HepG2 (cell line): ENCODE measurements at regions not wholly inside any gene's neighbourhood (a gene's known extent, or its start where the extent isn't known, plus 50 kb on each side); places are given as distances from the start of the nearest gene placed in this dataset.
"Not testable (repeated sequence)": the region's sequence is repeated elsewhere in the genome, so short reads cannot be mapped to it uniquely, and the experiment has no call there.

ENCODE experiments used
- ATAC-seq: fragments of 200-7000 bp; cut with Tn5 transposase; 3 replicates; pipeline ENCODE4 v1.9.1; 2020; ENCODE audit warnings: mild to moderate bottlenecking, moderate library complexity
- BruUV-seq: library from RNA; stranded (reverse); fragments of 400-500 nt; replicated peaks from 2 replicates; lab custom pipeline; 2021; lab: Mats Ljungman, UMichigan
- CTCF ChIA-PET: fragments of 300-600 bp; formaldehyde crosslinking; extraction: SDS; loops from one replicate; lab custom pipeline; 2021; ENCODE audit warnings: low total read pairs, inconsistent platforms, low intra/inter-chr PET ratio; lab: Yijun Ruan, JAX
- POLR2A ChIA-PET: fragments of 350-600 bp; sonication (Branson Sonifier 250); formaldehyde crosslinking; loops from one replicate; lab custom pipeline; 2020; ENCODE audit warnings: antibody characterized with exemption, inconsistent platforms; lab: Yijun Ruan, JAX
- DNase-seq: peaks from one replicate; pipeline ENCODE4 v3.0.0-alpha.2; 2015; ENCODE audit warnings: low spot score
- FAIRE-seq: peaks from 3 replicates; lab custom pipeline; 2011; peaks lifted over from hg19 to GRCh38; lab: Jason Lieb, UNC
- H2AFZ ChIP-seq: one replicate; pipeline ENCODE4 v1.6.1; 2011; ENCODE audit warnings: low read length, inconsistent platforms
- H3K27ac ChIP-seq: fragments of 300-600 bp; 3 replicates; pipeline ENCODE4 v1.8.0; 2011; ENCODE audit warnings: mixed run types, mild to moderate bottlenecking, mixed read lengths, low read length, inconsistent platforms; ENCODE audit not compliant: insufficient read depth; ENCODE audit errors: extremely low read length
- H3K27me3 ChIP-seq, 2 experiments: fragments of 200-600 bp in 1 of 2; 2 replicates in 1 of 2; 3 replicates in 1 of 2; pipeline versions ENCODE4 v1.6.0 to v1.8.0; 2011; ENCODE audit warnings: low read length in 2 of 2, mild to moderate bottlenecking in 2 of 2, moderate library complexity in 2 of 2, inconsistent platforms in 1 of 2; ENCODE audit not compliant: insufficient read depth in 2 of 2, control insufficient read depth in 1 of 2
- H3K36me3 ChIP-seq, 2 experiments: fragments of 200-600 bp in 1 of 2; replicated peaks in 1 of 2; 2 replicates in 1 of 2; 3 replicates in 1 of 2; pipeline versions ENCODE4 v1.5.1 to v1.8.0; 2011; ENCODE audit warnings: low read length in 2 of 2, inconsistent platforms in 1 of 2; ENCODE audit not compliant: insufficient read depth in 2 of 2, control insufficient read depth in 1 of 2
- H3K4me1 ChIP-seq: 2 replicates; pipeline ENCODE4 v1.5.1; 2012; ENCODE audit warnings: low read length, inconsistent platforms; ENCODE audit not compliant: insufficient read depth
- H3K4me2 ChIP-seq: 2 replicates; pipeline ENCODE4 v1.6.0; 2011; ENCODE audit warnings: low read depth, low read length, inconsistent platforms
- H3K4me3 ChIP-seq, 3 experiments: fragments of 200-600 bp in 1 of 3; sonication (generic), shearing (Covaris generic) in 1 of 3; replicated peaks in 1 of 3; 2 replicates each; pipeline ENCODE4 v1.5.1; 2011 to 2016; ENCODE audit warnings: low read length in 3 of 3, inconsistent platforms in 2 of 3, low read depth in 2 of 3, mild to moderate bottlenecking in 2 of 3, control low read depth in 1 of 3, mixed read lengths in 1 of 3; ENCODE audit not compliant: insufficient read depth in 1 of 3
- H3K79me2 ChIP-seq: one replicate; pipeline ENCODE4 v1.6.1; 2011; ENCODE audit warnings: low read length, inconsistent platforms; ENCODE audit not compliant: insufficient read depth
- H3K9ac ChIP-seq: 2 replicates; pipeline ENCODE4 v1.6.0; 2011; ENCODE audit warnings: mild to moderate bottlenecking, low read depth, low read length, inconsistent platforms; ENCODE audit not compliant: insufficient read depth
- H3K9me3 ChIP-seq: 2 replicates; pipeline ENCODE4 v1.5.1; 2012; ENCODE audit warnings: mild to moderate bottlenecking, low read length
- H4K20me1 ChIP-seq: 2 replicates; pipeline ENCODE4 v1.6.0; 2011; ENCODE audit warnings: inconsistent platforms, mild to moderate bottlenecking, low read length, moderate library complexity; ENCODE audit not compliant: insufficient read depth
- WGBS: methylation state at CpG from one replicate; pipeline ENCODE4 v1.1.6; 2017; ENCODE audit warnings: low lambda C conversion rate; 5-methylcytosine and 5-hydroxymethylcytosine counted together
- in situ Hi-C: cut with HindIII; loops from 2 replicates; pipeline ENCODE4 v1.10.0; 2017; ENCODE audit warnings: low pct_unique_long_range_greater_than_20kb; ENCODE audit not compliant: extremely low pct_ligation_motif_present
- intact Hi-C: fragments of 100-400 bp; cut with micrococcal nuclease; formaldehyde crosslinking; loops from one replicate; pipeline ENCODE4 v1.10.0; 2022; ENCODE audit not compliant: unreplicated experiment

DNA sequence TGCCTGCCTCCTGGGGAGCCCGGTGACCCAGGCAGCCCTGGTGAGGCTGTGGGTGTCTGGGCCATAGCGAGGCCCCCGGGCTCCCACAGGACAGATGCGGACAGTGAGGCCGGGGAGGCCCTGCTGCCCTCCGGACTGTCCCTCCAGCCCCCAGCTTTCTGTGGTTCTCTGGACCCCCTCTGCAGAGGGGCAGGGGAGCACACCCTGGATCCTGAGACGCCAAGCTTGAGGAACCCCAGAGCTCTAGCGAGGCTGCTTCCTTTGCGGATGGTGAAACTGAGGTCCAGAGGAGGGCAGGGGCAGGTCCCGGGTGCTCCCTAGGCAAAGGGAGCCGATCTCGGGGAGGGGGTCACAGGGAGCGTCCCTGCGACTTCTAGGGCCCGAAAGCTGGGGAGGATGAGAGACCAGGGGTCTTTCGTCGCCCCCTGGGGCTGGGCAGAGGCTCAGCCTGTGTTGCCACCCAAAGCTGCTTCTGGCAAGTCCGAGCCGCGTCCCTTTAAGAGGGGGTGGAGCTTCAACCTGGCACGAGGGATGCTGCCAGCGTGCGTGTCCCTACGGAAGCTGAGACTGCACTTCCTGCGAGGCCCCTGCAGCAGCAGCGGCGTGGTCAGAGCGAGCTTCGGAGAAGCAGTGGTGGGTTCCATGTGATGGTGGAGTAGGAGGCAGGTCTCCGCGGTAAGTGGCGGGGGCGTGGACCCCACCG, 94.7 kb downstream of the POTEH start:
- DNase-seq, FAIRE-seq, POLR2A ChIA-PET, H3K9me3 ChIP-seq, intact Hi-C loops, H3K4me3 ChIP-seq, H3K36me3 ChIP-seq, BruUV-seq, CTCF ChIA-PET, in situ Hi-C loops, H4K20me1 ChIP-seq, H2AFZ ChIP-seq, H3K9ac ChIP-seq, H3K27me3 ChIP-seq, H3K4me2 ChIP-seq, H3K4me1 ChIP-seq, H3K27ac ChIP-seq: not testable (repeated sequence)
- peaks cover 10% of the 10 kb centered on the region for H3K79me2 ChIP-seq
- no CpG with 5 or more reads among the region's 34 CpGs for WGBS
- peak; percentile 99 for ATAC-seq

DNA sequence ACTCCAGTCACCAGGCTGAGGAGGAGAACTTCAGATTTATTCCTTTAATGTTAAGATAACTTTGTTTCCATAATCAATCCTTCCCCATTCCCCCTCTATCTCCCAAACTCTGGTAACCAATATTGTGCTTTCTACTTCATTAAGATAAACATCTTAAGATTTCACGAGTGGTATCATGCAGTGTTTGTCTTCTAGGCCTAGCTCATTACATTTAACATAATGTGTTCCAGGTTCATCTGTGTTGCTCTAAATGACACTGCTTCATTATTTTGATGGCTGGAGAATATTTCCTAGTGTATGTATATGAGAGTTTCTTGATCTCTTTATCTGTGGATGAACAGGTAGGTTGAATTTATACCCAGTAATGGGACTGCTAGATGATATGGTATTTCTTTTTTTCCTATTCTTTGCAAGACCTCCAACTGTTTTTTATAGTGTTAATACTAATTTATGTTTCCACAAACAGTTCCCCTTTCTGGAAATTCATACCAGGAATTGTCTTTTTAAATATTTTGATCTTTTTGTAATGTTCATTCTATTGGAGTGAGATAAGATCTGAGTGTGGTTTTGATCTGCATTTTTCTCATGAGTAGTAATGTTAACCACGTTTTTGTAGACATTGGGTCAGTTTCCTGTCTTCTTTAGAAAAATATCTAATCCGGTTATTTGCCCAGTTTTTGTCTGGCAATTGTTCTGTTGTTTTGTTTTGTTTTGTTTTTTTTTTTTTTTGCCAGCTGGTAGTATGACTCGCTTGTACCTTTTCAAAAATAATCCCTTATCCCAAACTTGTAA, 97.3 kb downstream of the POTEH start:
- BruUV-seq, H3K4me1 ChIP-seq, DNase-seq: not testable (repeated sequence)

DNA sequence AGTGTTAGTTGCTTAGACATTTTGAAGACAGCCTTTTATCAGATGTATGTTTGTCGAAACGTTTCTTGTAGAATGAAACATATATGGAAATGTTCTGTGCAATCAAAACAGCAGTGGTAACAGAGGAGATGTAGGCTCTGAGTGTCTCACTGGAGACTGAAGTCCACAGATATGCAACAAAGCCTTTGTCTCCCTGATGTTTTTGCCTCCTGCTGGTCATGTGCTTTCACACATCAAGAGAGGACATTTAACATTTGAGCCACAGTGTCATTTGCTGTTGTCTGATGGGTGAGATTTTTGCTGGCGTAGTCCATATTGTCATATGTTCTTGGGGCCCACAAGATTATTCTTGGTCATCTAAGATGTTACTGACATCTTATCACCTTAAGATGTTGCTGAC, 101.7 kb downstream of the POTEH start:
- in situ Hi-C loops, H3K27ac ChIP-seq, H3K4me2 ChIP-seq, H3K4me1 ChIP-seq, H3K9me3 ChIP-seq, H3K27me3 ChIP-seq, H4K20me1 ChIP-seq, FAIRE-seq, H3K4me3 ChIP-seq, H2AFZ ChIP-seq, H3K36me3 ChIP-seq, intact Hi-C loops, H3K9ac ChIP-seq, DNase-seq, POLR2A ChIA-PET, CTCF ChIA-PET, H3K79me2 ChIP-seq: not testable (repeated sequence)
- WGBS, result 89% methylated on average over 1 of the region's 3 CpGs
- peak; percentile 97 for ATAC-seq
- TSS peak; percentile 12 for BruUV-seq

More for the DNA sequence above, 97.3 kb downstream of the POTEH start:
- CTCF ChIA-PET, H3K27ac ChIP-seq, H3K9me3 ChIP-seq, intact Hi-C loops, FAIRE-seq, H3K36me3 ChIP-seq, POLR2A ChIA-PET, H3K9ac ChIP-seq, ATAC-seq, H2AFZ ChIP-seq, H3K27me3 ChIP-seq, H3K4me3 ChIP-seq, in situ Hi-C loops, H4K20me1 ChIP-seq: not testable (repeated sequence)
- peak overlapping the region; percentile 62 for H3K4me2 ChIP-seq
- WGBS, result 56% methylated on average over 4 of the region's 4 CpGs
- peaks cover 10% of the 10 kb centered on the region for H3K79me2 ChIP-seq

DNA sequence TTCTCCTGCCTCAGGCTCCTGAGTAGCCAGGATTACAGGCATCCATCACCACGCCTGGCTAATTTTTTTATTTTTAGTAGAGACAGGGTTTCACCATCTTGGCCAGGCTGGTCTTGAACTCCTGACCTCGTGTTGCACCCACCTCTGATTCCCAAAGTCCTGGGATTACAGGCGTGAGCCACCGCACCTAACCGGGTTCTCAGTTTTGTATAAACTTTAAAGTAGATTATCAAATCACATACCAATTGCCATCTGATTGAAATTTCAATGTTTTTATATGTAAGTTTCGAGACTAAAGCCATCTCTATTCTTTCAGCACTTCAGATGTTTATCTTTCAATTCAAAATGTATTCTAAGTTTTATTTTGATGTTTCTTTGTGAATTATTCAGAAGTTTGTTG, 110.1 kb downstream of the POTEH start:
- in situ Hi-C loops, H3K4me2 ChIP-seq, H4K20me1 ChIP-seq, BruUV-seq, H3K4me3 ChIP-seq, H3K9ac ChIP-seq, H2AFZ ChIP-seq, H3K79me2 ChIP-seq, H3K4me1 ChIP-seq, POLR2A ChIA-PET, H3K27ac ChIP-seq, CTCF ChIA-PET, DNase-seq, H3K27me3 ChIP-seq, FAIRE-seq, intact Hi-C loops, H3K9me3 ChIP-seq, H3K36me3 ChIP-seq, ATAC-seq: not testable (repeated sequence)
- 82% methylated on average over 4 of the region's 6 CpGs for WGBS
